ENCODE measurements at regions not wholly inside any gene's neighbourhood (a gene's known extent, or its start where the extent isn't known, plus 50 kb on each side); places are given as distances from the start of the nearest gene placed in this dataset.

GRCh38 chr14:28407996-28408395 lies 358.6 kb upstream of the FOXG1 start:
- Mint-ChIP-seq H3K27me3 (ENCODE audit: unreplicated experiment) (peaks cover 7% of the 10 kb centered on the region), H3K4me1 (ENCODE audit: unreplicated experiment) (peaks cover 1% of the 10 kb centered on the region), H3K27ac (ENCODE audit: unreplicated experiment) (no peak overlapping the region), H3K9me3 (ENCODE audit: unreplicated experiment) (no peaks in the 10 kb centered on the region), H3K4me3 (ENCODE audit: unreplicated experiment) (no peak overlapping the region), H3K36me3 (ENCODE audit: unreplicated experiment) (no peaks in the 10 kb centered on the region)
- TF ChIP-seq CTCF (IDR thresholded peaks at IDR 0.05): no peak
- no peak for DNase-seq (ENCODE audit: extremely low spot score, unreplicated experiment)

GRCh38 chr14:28412077-28412476 lies 354.5 kb upstream of the FOXG1 start:
- Mint-ChIP-seq H3K9me3 (ENCODE audit: unreplicated experiment) (no peaks in the 10 kb centered on the region), H3K4me3 (ENCODE audit: unreplicated experiment) (no peak overlapping the region), H3K36me3 (ENCODE audit: unreplicated experiment) (no peaks in the 10 kb centered on the region), H3K27me3 (ENCODE audit: unreplicated experiment) (peaks cover 3% of the 10 kb centered on the region), H3K4me1 (ENCODE audit: unreplicated experiment) (no peaks in the 10 kb centered on the region), H3K27ac (ENCODE audit: unreplicated experiment) (no peak overlapping the region)
- no peak for TF ChIP-seq CTCF (IDR thresholded peaks at IDR 0.05)
- DNase-seq (ENCODE audit: extremely low spot score, unreplicated experiment): no peak

- Mint-ChIP-seq H3K9me3 (ENCODE audit: unreplicated experiment) (peaks cover 17% of the 10 kb centered on the region), H3K27ac (ENCODE audit: unreplicated experiment) (no peak overlapping the region), H3K4me1 (ENCODE audit: unreplicated experiment) (no peaks in the 10 kb centered on the region), H3K4me3 (ENCODE audit: unreplicated experiment) (no peak overlapping the region), H3K36me3 (ENCODE audit: unreplicated experiment) (peaks cover 3% of the 10 kb centered on the region), H3K27me3 (ENCODE audit: unreplicated experiment) (no peaks in the 10 kb centered on the region)
- TF ChIP-seq CTCF (IDR thresholded peaks at IDR 0.05): no peak
- DNase-seq (ENCODE audit: extremely low spot score, unreplicated experiment): no peak
These were observed 339.6 kb upstream of the FOXG1 start for GRCh38 chr14:28426960-28427359.

GRCh38 chr14:28436821-28437220 lies 329.8 kb upstream of the FOXG1 start:
- no peak overlapping the region for H3K27ac Mint-ChIP-seq (ENCODE audit: unreplicated experiment)
- H3K4me3 Mint-ChIP-seq (ENCODE audit: unreplicated experiment): no peak overlapping the region
- H3K36me3 Mint-ChIP-seq (ENCODE audit: unreplicated experiment): no peaks in the 10 kb centered on the region
- no peak for TF ChIP-seq CTCF (IDR thresholded peaks at IDR 0.05)
- H3K9me3 Mint-ChIP-seq (ENCODE audit: unreplicated experiment): peaks cover 3% of the 10 kb centered on the region
- H3K27me3 Mint-ChIP-seq (ENCODE audit: unreplicated experiment): no peaks in the 10 kb centered on the region
- no peaks in the 10 kb centered on the region for H3K4me1 Mint-ChIP-seq (ENCODE audit: unreplicated experiment)
- no peak for DNase-seq (ENCODE audit: extremely low spot score, unreplicated experiment)

- no peak for TF ChIP-seq CTCF (IDR thresholded peaks at IDR 0.05)
These were observed 305.2 kb upstream of the FOXG1 start for GRCh38 chr14:28461389-28461788.

More at GRCh38 chr14:28461389-28461788, 305.2 kb upstream of the FOXG1 start:
- peaks cover 12% of the 10 kb centered on the region for H3K27me3 Mint-ChIP-seq (ENCODE audit: unreplicated experiment)
- H3K4me3 Mint-ChIP-seq (ENCODE audit: unreplicated experiment): no peak overlapping the region
- peaks cover 10% of the 10 kb centered on the region for H3K9me3 Mint-ChIP-seq (ENCODE audit: unreplicated experiment)
- H3K27ac Mint-ChIP-seq (ENCODE audit: unreplicated experiment): no peak overlapping the region
- H3K36me3 Mint-ChIP-seq (ENCODE audit: unreplicated experiment): no peaks in the 10 kb centered on the region
- no peaks in the 10 kb centered on the region for H3K4me1 Mint-ChIP-seq (ENCODE audit: unreplicated experiment)
- no peak for DNase-seq (ENCODE audit: extremely low spot score, unreplicated experiment)

Measured in osteocyte (in vitro differentiated cells).